Mesothelial cell of epicardium (in vitro differentiated cells): ENCODE measurements at regions not wholly inside any gene's neighbourhood (a gene's known extent, or its start where the extent isn't known, plus 50 kb on each side); places are given as distances from the start of the nearest gene placed in this dataset.
A peak's percentile ranks its signal among the peaks of the same experiment; 100 is the strongest.

Source experiments
- DNase-seq, 2 experiments: peaks; one replicate each; pipeline ENCODE4 v3.0.0; 2021; ENCODE audit warnings: low spot score in 2 of 2; ENCODE audit not compliant: unreplicated experiment in 2 of 2
- H3K27ac Mint-ChIP-seq: 2 replicates; pipeline ENCODE4 v1.8.0; 2021; ENCODE audit warnings: mixed read lengths
- H3K27me3 Mint-ChIP-seq: 2 replicates; pipeline ENCODE4 v1.8.0; 2021; ENCODE audit warnings: low read depth, mixed read lengths
- H3K36me3 Mint-ChIP-seq: 2 replicates; pipeline ENCODE4 v1.8.0; 2021; ENCODE audit warnings: mixed read lengths
- H3K4me1 Mint-ChIP-seq: 2 replicates; pipeline ENCODE4 v1.8.0; 2021; ENCODE audit warnings: mixed read lengths
- H3K4me3 Mint-ChIP-seq: 2 replicates; pipeline ENCODE4 v1.8.0; 2021; ENCODE audit warnings: mild to moderate bottlenecking, moderate library complexity, mixed read lengths
- H3K9me3 Mint-ChIP-seq: 2 replicates; pipeline ENCODE4 v1.8.0; 2021; ENCODE audit warnings: mixed read lengths
- CTCF ChIP-seq: fragments of 200-600 bp; sonication (generic); IDR thresholded peaks from one replicate; pipeline ENCODE4 v1.5.0; 2021; ENCODE audit warnings: antibody characterized with exemption; ENCODE audit not compliant: unreplicated experiment

- no peak for DNase-seq
- peaks cover 5% of the 10 kb centered on the region for H3K27me3 Mint-ChIP-seq
- no peaks in the 10 kb centered on the region for H3K9me3 Mint-ChIP-seq
- no peak overlapping the region for H3K4me3 Mint-ChIP-seq
- no peak overlapping the region for H3K27ac Mint-ChIP-seq
- no peaks in the 10 kb centered on the region for H3K36me3 Mint-ChIP-seq
- peaks cover 14% of the 10 kb centered on the region for H3K4me1 Mint-ChIP-seq
- TF ChIP-seq CTCF, result peak; percentile 46
These were observed 83.5 kb downstream of the HRH4 start for GRCh38 chr18:24543795-24544498.

DNA sequence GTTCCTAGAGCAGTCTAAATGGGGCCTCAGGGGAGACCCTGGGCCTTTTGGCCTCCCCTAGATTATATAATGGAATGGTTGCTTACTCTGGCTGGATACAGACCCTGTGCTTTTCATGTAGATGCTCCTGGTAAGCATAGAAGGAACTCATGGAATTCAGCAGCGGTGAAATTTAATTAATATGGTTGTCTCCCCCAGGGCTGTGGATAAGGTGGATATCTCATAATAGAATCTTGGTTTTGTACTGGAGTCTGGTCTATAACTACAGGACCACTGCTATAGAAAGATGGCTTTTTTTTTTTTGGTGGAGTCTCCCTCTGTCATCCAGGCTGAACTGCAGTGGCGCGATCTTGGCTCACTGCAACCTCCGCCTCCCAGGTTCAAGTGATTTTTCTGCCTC, 84.5 kb downstream of the HRH4 start:
- H3K4me3 Mint-ChIP-seq, result no peak overlapping the region
- H3K9me3 Mint-ChIP-seq, result no peaks in the 10 kb centered on the region
- no peak for DNase-seq
- TF ChIP-seq CTCF, result no peak
- peaks cover 13% of the 10 kb centered on the region for H3K4me1 Mint-ChIP-seq
- H3K27me3 Mint-ChIP-seq, result peaks cover 5% of the 10 kb centered on the region
- no peak overlapping the region for H3K27ac Mint-ChIP-seq
- no peaks in the 10 kb centered on the region for H3K36me3 Mint-ChIP-seq

- Mint-ChIP-seq H3K9me3 (no peaks in the 10 kb centered on the region), H3K4me3 (no peak overlapping the region), H3K36me3 (no peaks in the 10 kb centered on the region), H3K27me3 (peaks cover 5% of the 10 kb centered on the region), H3K27ac (no peak overlapping the region), H3K4me1 (peaks cover 13% of the 10 kb centered on the region)
- no peak for TF ChIP-seq CTCF
- no peak for DNase-seq
These were observed 85.2 kb downstream of the HRH4 start for GRCh38 chr18:24545651-24546050.

DNA sequence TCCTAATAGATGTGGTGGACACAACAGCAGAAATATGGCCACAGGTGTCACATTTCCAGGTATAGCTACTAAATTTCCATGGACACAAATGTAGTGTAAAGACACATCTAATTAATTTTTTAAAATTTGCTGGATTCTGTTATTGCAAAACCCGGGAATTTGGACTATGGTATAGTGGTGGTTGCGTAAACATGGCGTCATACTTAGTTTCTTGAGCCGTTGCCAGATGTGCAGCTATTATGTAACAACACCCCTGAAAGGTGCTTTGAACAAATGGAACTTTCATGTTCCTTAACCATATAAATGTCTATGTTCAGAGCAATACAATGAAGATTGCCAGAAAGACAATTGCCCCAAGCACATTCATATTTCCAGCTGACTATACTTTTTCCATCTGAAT, 85.9 kb downstream of the HRH4 start:
- no peaks in the 10 kb centered on the region for H3K36me3 Mint-ChIP-seq
- peaks cover 5% of the 10 kb centered on the region for H3K27me3 Mint-ChIP-seq
- H3K4me1 Mint-ChIP-seq, result peaks cover 13% of the 10 kb centered on the region
- no peak for DNase-seq
- no peak for TF ChIP-seq CTCF
- no peak overlapping the region for H3K4me3 Mint-ChIP-seq
- H3K9me3 Mint-ChIP-seq, result no peaks in the 10 kb centered on the region
- H3K27ac Mint-ChIP-seq, result no peak overlapping the region

DNA sequence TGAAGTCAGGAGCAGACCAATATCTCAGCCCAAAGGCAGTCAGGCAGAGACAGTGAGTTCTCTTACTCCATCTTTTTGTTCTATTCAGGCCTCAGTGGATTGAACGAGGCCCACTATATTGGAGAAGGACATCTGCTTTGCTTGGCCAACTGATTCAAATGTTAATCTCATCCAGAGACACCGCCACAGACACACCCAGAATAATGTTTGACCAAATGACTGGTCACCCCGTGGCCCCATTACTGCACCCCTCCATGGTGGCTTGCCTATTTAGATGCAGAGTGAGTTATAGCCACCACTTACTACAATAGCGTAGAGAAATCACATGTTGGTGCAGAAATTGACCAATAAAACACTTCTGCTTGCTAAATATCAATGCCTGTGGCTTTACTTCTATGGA, 88.1 kb downstream of the HRH4 start:
- DNase-seq, result no peak
- TF ChIP-seq CTCF, result no peak
- Mint-ChIP-seq H3K9me3 (no peaks in the 10 kb centered on the region), H3K27me3 (no peaks in the 10 kb centered on the region), H3K27ac (no peak overlapping the region), H3K4me1 (peaks cover 24% of the 10 kb centered on the region), H3K4me3 (no peak overlapping the region), H3K36me3 (no peaks in the 10 kb centered on the region)

- Mint-ChIP-seq H3K4me3 (no peak overlapping the region), H3K9me3 (no peaks in the 10 kb centered on the region), H3K27ac (no peak overlapping the region), H3K27me3 (no peaks in the 10 kb centered on the region), H3K4me1 (peaks cover 18% of the 10 kb centered on the region), H3K36me3 (no peaks in the 10 kb centered on the region)
- TF ChIP-seq CTCF, result no peak
- no peak for DNase-seq
These were observed 91.8 kb downstream of the HRH4 start for GRCh38 chr18:24552218-24552617.
